ENCODE measurements at regions not wholly inside any gene's neighbourhood (a gene's known extent, or its start where the extent isn't known, plus 50 kb on each side); places are given as distances from the start of the nearest gene placed in this dataset.

DNA sequence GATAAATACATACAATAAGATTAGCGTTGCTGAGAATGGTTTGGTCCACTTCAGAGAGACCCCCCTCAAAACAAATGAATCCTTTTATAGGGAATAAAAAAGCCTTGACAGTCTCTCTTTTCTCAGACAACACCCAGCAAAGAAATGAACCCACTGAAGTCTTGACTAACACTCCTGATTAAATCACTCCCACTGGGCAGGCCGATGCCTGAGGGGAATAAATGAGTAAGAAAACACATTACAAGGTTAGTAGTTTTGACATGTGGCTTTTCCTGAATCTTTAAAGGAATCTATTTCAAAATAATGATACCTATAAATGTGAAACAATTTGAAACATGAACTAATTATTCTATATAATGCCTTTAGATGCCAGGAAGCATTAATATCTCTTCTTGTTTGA, 146.9 kb upstream of the POGK start:
- DNase-seq: peak; percentile 47 to 55
- H3K27ac ChIP-seq (ENCODE audit: low read depth, low read length): no peak overlapping the region
- WGBS (ENCODE audit: extremely low coverage, insufficient coverage, insufficient read length): no CpG with 5 or more reads among the region's 2 CpGs

DNA sequence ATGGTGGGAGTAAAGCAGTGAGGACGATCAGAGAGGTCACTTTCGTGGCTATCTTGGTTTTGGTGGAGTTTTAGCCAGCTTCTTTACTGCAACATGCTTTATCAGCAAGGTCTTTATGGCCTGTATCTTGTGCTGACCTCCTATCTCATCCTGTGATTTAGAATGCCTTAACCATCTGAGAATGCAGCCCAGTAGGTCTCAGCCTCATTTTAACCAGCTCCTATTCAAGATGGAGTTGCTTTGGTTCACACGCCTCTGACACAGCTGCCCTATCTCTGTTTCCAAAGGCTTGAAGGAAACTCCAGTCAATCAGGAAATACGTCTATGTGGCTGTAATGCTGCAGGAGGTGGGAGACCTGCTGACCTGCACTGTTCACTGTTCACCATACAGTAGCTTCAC, 146.1 kb upstream of the POGK start:
- Histone ChIP-seq H2BK12ac (ENCODE audit: low read length) (no peak overlapping the region), H3K23ac (ENCODE audit: low read length) (no peak overlapping the region), H3K4me2 (ENCODE audit: low read length) (no peak overlapping the region), H3K27ac (ENCODE audit: low read depth, low read length) (no peak overlapping the region), H3K36me3 (ENCODE audit: control insufficient read depth in 1 of 2, insufficient read depth in 2 of 2, low read length in 2 of 2) (no peaks in the 10 kb centered on the region), H3K18ac (ENCODE audit: low read length) (no peak overlapping the region), H2AFZ (ENCODE audit: insufficient read depth, low read length, poor library complexity) (no peak overlapping the region), H2BK120ac (ENCODE audit: insufficient read depth, low read length, poor library complexity) (no peak overlapping the region), H3K4me3 (ENCODE audit: low read depth, low read length) (no peak overlapping the region), H3K9me3 (ENCODE audit: insufficient read depth, low read depth, low read length) (no peaks in the 10 kb centered on the region), H4K91ac (ENCODE audit: low read depth, low read length) (no peak overlapping the region), H3K9ac (ENCODE audit: low read length) (no peak overlapping the region), H4K12ac (ENCODE audit: low read depth, low read length) (no peak overlapping the region), H3K79me1 (ENCODE audit: low read length) (no peaks in the 10 kb centered on the region), H3K27me3 (ENCODE audit: insufficient read depth, low read length) (no peaks in the 10 kb centered on the region), H3K14ac (ENCODE audit: low read length) (no peak overlapping the region), H3K4ac (ENCODE audit: low read depth, low read length) (no peak overlapping the region), H3K79me2 (ENCODE audit: control insufficient read depth, insufficient read depth, low read length, poor library complexity) (no peaks in the 10 kb centered on the region), H3K4me1 (ENCODE audit: control insufficient read depth in 1 of 2, insufficient read depth in 2 of 2, low read length in 2 of 2) (no peaks in the 10 kb centered on the region), H4K8ac (ENCODE audit: low read depth, low read length) (no peak overlapping the region), H2BK5ac (ENCODE audit: low read depth, low read length, poor library complexity) (no peak overlapping the region), H2AK5ac (ENCODE audit: low read length) (no peak overlapping the region)
- DNase-seq: no peak
- no CpG with 5 or more reads among the region's 4 CpGs for WGBS (ENCODE audit: extremely low coverage, insufficient coverage, insufficient read length)

More for the DNA sequence above, 146.9 kb upstream of the POGK start:
- H2AFZ ChIP-seq (ENCODE audit: insufficient read depth, low read length, poor library complexity): no peak overlapping the region
- no peaks in the 10 kb centered on the region for H3K9me3 ChIP-seq (ENCODE audit: insufficient read depth, low read depth, low read length)
- no peak overlapping the region for H2BK120ac ChIP-seq (ENCODE audit: insufficient read depth, low read length, poor library complexity)
- H3K4me2 ChIP-seq (ENCODE audit: low read length): no peak overlapping the region
- no peaks in the 10 kb centered on the region for H3K79me2 ChIP-seq (ENCODE audit: control insufficient read depth, insufficient read depth, low read length, poor library complexity)
- no peak overlapping the region for H3K23ac ChIP-seq (ENCODE audit: low read length)
- H2BK5ac ChIP-seq (ENCODE audit: low read depth, low read length, poor library complexity): no peak overlapping the region
- no peak overlapping the region for H2BK12ac ChIP-seq (ENCODE audit: low read length)
- H3K36me3 ChIP-seq (ENCODE audit: control insufficient read depth in 1 of 2, insufficient read depth in 2 of 2, low read length in 2 of 2): no peaks in the 10 kb centered on the region
- no peak overlapping the region for H3K4me3 ChIP-seq (ENCODE audit: low read depth, low read length)
- no peaks in the 10 kb centered on the region for H3K79me1 ChIP-seq (ENCODE audit: low read length)
- no peak overlapping the region for H3K18ac ChIP-seq (ENCODE audit: low read length)
- no peaks in the 10 kb centered on the region for H3K27me3 ChIP-seq (ENCODE audit: insufficient read depth, low read length)
- no peak overlapping the region for H4K8ac ChIP-seq (ENCODE audit: low read depth, low read length)
- no peak overlapping the region for H2AK5ac ChIP-seq (ENCODE audit: low read length)
- no peak overlapping the region for H4K91ac ChIP-seq (ENCODE audit: low read depth, low read length)
- H3K14ac ChIP-seq (ENCODE audit: low read length): no peak overlapping the region
- H4K12ac ChIP-seq (ENCODE audit: low read depth, low read length): no peak overlapping the region
- H3K4me1 ChIP-seq (ENCODE audit: control insufficient read depth in 1 of 2, insufficient read depth in 2 of 2, low read length in 2 of 2): no peaks in the 10 kb centered on the region
- H3K4ac ChIP-seq (ENCODE audit: low read depth, low read length): no peak overlapping the region
- no peak overlapping the region for H3K9ac ChIP-seq (ENCODE audit: low read length)

GRCh38 chr1:166693673-166694297, 145.5 kb upstream of the POGK start:
- H4K91ac ChIP-seq (ENCODE audit: low read depth, low read length): no peak overlapping the region
- no CpG with 5 or more reads among the region's 4 CpGs for WGBS (ENCODE audit: extremely low coverage, insufficient coverage, insufficient read length)
- no peak overlapping the region for H3K18ac ChIP-seq (ENCODE audit: low read length)
- H3K27ac ChIP-seq (ENCODE audit: low read depth, low read length): no peak overlapping the region
- H3K9ac ChIP-seq (ENCODE audit: low read length): no peak overlapping the region
- H4K12ac ChIP-seq (ENCODE audit: low read depth, low read length): no peak overlapping the region
- no peaks in the 10 kb centered on the region for H3K79me2 ChIP-seq (ENCODE audit: control insufficient read depth, insufficient read depth, low read length, poor library complexity)
- no peak overlapping the region for H2BK120ac ChIP-seq (ENCODE audit: insufficient read depth, low read length, poor library complexity)
- no peak overlapping the region for H3K23ac ChIP-seq (ENCODE audit: low read length)
- no peak overlapping the region for H2BK5ac ChIP-seq (ENCODE audit: low read depth, low read length, poor library complexity)
- H4K8ac ChIP-seq (ENCODE audit: low read depth, low read length): no peak overlapping the region
- no peaks in the 10 kb centered on the region for H3K4me1 ChIP-seq (ENCODE audit: control insufficient read depth in 1 of 2, insufficient read depth in 2 of 2, low read length in 2 of 2)
- H3K4me3 ChIP-seq (ENCODE audit: low read depth, low read length): no peak overlapping the region
- H3K9me3 ChIP-seq (ENCODE audit: insufficient read depth, low read depth, low read length): no peaks in the 10 kb centered on the region
- H3K4me2 ChIP-seq (ENCODE audit: low read length): no peak overlapping the region
- no peaks in the 10 kb centered on the region for H3K79me1 ChIP-seq (ENCODE audit: low read length)
- no peak overlapping the region for H3K4ac ChIP-seq (ENCODE audit: low read depth, low read length)
- H2AK5ac ChIP-seq (ENCODE audit: low read length): no peak overlapping the region
- H2BK12ac ChIP-seq (ENCODE audit: low read length): no peak overlapping the region
- no peak for DNase-seq
- H3K27me3 ChIP-seq (ENCODE audit: insufficient read depth, low read length): no peaks in the 10 kb centered on the region
- no peak overlapping the region for H3K14ac ChIP-seq (ENCODE audit: low read length)
- no peak overlapping the region for H2AFZ ChIP-seq (ENCODE audit: insufficient read depth, low read length, poor library complexity)
- no peaks in the 10 kb centered on the region for H3K36me3 ChIP-seq (ENCODE audit: control insufficient read depth in 1 of 2, insufficient read depth in 2 of 2, low read length in 2 of 2)

GRCh38 chr1:166695115-166695514, 144.2 kb upstream of the POGK start:
- H2BK5ac ChIP-seq (ENCODE audit: low read depth, low read length, poor library complexity): no peak overlapping the region
- no peak overlapping the region for H3K18ac ChIP-seq (ENCODE audit: low read length)
- H3K14ac ChIP-seq (ENCODE audit: low read length): no peak overlapping the region
- no peaks in the 10 kb centered on the region for H3K79me1 ChIP-seq (ENCODE audit: low read length)
- H3K4ac ChIP-seq (ENCODE audit: low read depth, low read length): no peak overlapping the region
- no peak overlapping the region for H4K12ac ChIP-seq (ENCODE audit: low read depth, low read length)
- H3K9ac ChIP-seq (ENCODE audit: low read length): no peak overlapping the region
- H3K9me3 ChIP-seq (ENCODE audit: insufficient read depth, low read depth, low read length): no peaks in the 10 kb centered on the region
- no peak overlapping the region for H3K23ac ChIP-seq (ENCODE audit: low read length)
- no peak overlapping the region for H2BK120ac ChIP-seq (ENCODE audit: insufficient read depth, low read length, poor library complexity)
- no CpG with 5 or more reads among the region's 1 CpG for WGBS (ENCODE audit: extremely low coverage, insufficient coverage, insufficient read length)
- no peak overlapping the region for H3K27ac ChIP-seq (ENCODE audit: low read depth, low read length)
- H3K4me3 ChIP-seq (ENCODE audit: low read depth, low read length): no peak overlapping the region
- H3K36me3 ChIP-seq (ENCODE audit: control insufficient read depth in 1 of 2, insufficient read depth in 2 of 2, low read length in 2 of 2): no peaks in the 10 kb centered on the region
- no peak overlapping the region for H4K91ac ChIP-seq (ENCODE audit: low read depth, low read length)
- no peaks in the 10 kb centered on the region for H3K4me1 ChIP-seq (ENCODE audit: control insufficient read depth in 1 of 2, insufficient read depth in 2 of 2, low read length in 2 of 2)
- H2AFZ ChIP-seq (ENCODE audit: insufficient read depth, low read length, poor library complexity): no peak overlapping the region
- H3K79me2 ChIP-seq (ENCODE audit: control insufficient read depth, insufficient read depth, low read length, poor library complexity): no peaks in the 10 kb centered on the region
- no peak overlapping the region for H3K4me2 ChIP-seq (ENCODE audit: low read length)
- DNase-seq: no peak
- no peak overlapping the region for H2BK12ac ChIP-seq (ENCODE audit: low read length)
- H4K8ac ChIP-seq (ENCODE audit: low read depth, low read length): no peak overlapping the region
- H3K27me3 ChIP-seq (ENCODE audit: insufficient read depth, low read length): no peaks in the 10 kb centered on the region
- no peak overlapping the region for H2AK5ac ChIP-seq (ENCODE audit: low read length)

All from trophoblast cell (in vitro differentiated cells and primary cell).